SK-N-SH (cell line): ENCODE measurements at regions not wholly inside any gene's neighbourhood (a gene's known extent, or its start where the extent isn't known, plus 50 kb on each side); places are given as distances from the start of the nearest gene placed in this dataset.

Experiments
- CTCF ChIA-PET: fragments of 300-600, 350-600 bp; formaldehyde crosslinking; extraction: SDS; loops from one replicate; lab custom pipeline; 2021; lab: Yijun Ruan, JAX
- POLR2A ChIA-PET: fragments of 350-600 bp; sonication (Branson Sonifier 250); formaldehyde crosslinking; extraction: SDS; loops from one replicate; lab custom pipeline; 2020; ENCODE audit warnings: antibody characterized with exemption, inconsistent platforms; lab: Yijun Ruan, JAX
- DNase-seq: peaks from one replicate; pipeline ENCODE4 v3.0.0; 2012
- H2AFZ ChIP-seq: fragments of 200-600 bp; sonication (generic); 2 replicates; pipeline ENCODE4 v1.8.1; 2016; ENCODE audit warnings: antibody characterized with exemption, mild to moderate bottlenecking, low read depth
- H3F3A ChIP-seq: fragments of 200-600 bp; sonication (generic); replicated peaks from 2 replicates; pipeline ENCODE3; 2016; ENCODE audit warnings: antibody characterized with exemption, mild to moderate bottlenecking; ENCODE audit not compliant: insufficient read depth
- H3K27ac ChIP-seq, 2 experiments: fragments of 200-500 bp in 1 of 2; fragments of 200-600 bp in 1 of 2; sonication (Bioruptor generic) in 1 of 2; sonication (generic), shearing (Covaris generic) in 1 of 2; 2 replicates each; pipeline versions ENCODE4 v1.5.1 to v1.6.1; 2014 to 2016; ENCODE audit warnings: low read depth in 2 of 2, inconsistent platforms in 1 of 2, low read length in 1 of 2, mild to moderate bottlenecking in 1 of 2, mixed read lengths in 1 of 2
- H3K27me3 ChIP-seq: fragments of 200-600 bp; sonication (generic), shearing (Covaris generic); 2 replicates; pipeline ENCODE4 v1.6.1; 2016; ENCODE audit warnings: mixed run types; ENCODE audit not compliant: insufficient read depth
- H3K36me3 ChIP-seq, 2 experiments: fragments of 200-500 bp in 1 of 2; fragments of 200-600 bp in 1 of 2; sonication (Bioruptor generic) in 1 of 2; sonication (generic) in 1 of 2; replicated peaks in 1 of 2; 2 replicates each; pipeline versions ENCODE3 to v1.5.1; 2014 to 2016; ENCODE audit warnings: low read length in 1 of 2, mild to moderate bottlenecking in 1 of 2; ENCODE audit not compliant: insufficient read depth in 2 of 2, control insufficient read depth in 1 of 2
- H3K4me1 ChIP-seq, 2 experiments: fragments of 200-500 bp in 1 of 2; fragments of 200-600 bp in 1 of 2; sonication (Bioruptor generic) in 1 of 2; sonication (generic), shearing (Covaris generic) in 1 of 2; 2 replicates each; pipeline versions ENCODE4 v1.5.1 to v1.6.1; 2014 to 2016; ENCODE audit warnings: low read depth in 1 of 2, low read length in 1 of 2, mixed run types in 1 of 2; ENCODE audit not compliant: insufficient read depth in 2 of 2, control insufficient read depth in 1 of 2
- H3K4me2 ChIP-seq: fragments of 200-600 bp; sonication (generic), shearing (Covaris generic); 2 replicates; pipeline ENCODE4 v1.6.1; 2017; ENCODE audit warnings: mixed run types
- H3K4me3 ChIP-seq, 2 experiments: fragments of 200-500 bp in 1 of 2; fragments of 200-600 bp in 1 of 2; sonication (Bioruptor generic) in 1 of 2; sonication (generic), shearing (Covaris generic) in 1 of 2; 2 replicates each; pipeline versions ENCODE4 v1.5.1 to v1.8.1; 2014 to 2016; ENCODE audit warnings: low read depth in 2 of 2, inconsistent platforms in 1 of 2, low read length in 1 of 2, mild to moderate bottlenecking in 1 of 2, mixed read lengths in 1 of 2, moderate library complexity in 1 of 2
- H3K79me2 ChIP-seq: fragments of 200-600 bp; sonication (generic); 2 replicates; pipeline ENCODE4 v1.8.1; 2017; ENCODE audit warnings: mild to moderate bottlenecking; ENCODE audit not compliant: insufficient read depth
- H3K9ac ChIP-seq: fragments of 200-600 bp; sonication (generic); 2 replicates; pipeline ENCODE4 v1.6.1; 2017; ENCODE audit warnings: mixed run types
- H3K9me2 ChIP-seq: fragments of 200-600 bp; sonication (generic); 2 replicates; pipeline ENCODE4 v1.6.1; 2017; ENCODE audit warnings: mixed run types
- H3K9me3 ChIP-seq: fragments of 200-600 bp; sonication (generic); 2 replicates; pipeline ENCODE4 v1.6.1; 2017; ENCODE audit warnings: mixed run types, mild to moderate bottlenecking, moderate library complexity
- H4K20me1 ChIP-seq: fragments of 200-600 bp; sonication (generic); 2 replicates; pipeline ENCODE4 v1.6.1; 2017; ENCODE audit warnings: mild to moderate bottlenecking, mixed run types; ENCODE audit not compliant: insufficient read depth
- CHD2 ChIP-seq: fragments of 150-350 bp; IDR thresholded peaks from 2 replicates; pipeline ENCODE4 v1.6.1; 2018; ENCODE audit warnings: low read length; ENCODE audit not compliant: partially characterized antibody
- CTCF ChIP-seq: fragments of 200-600 bp; sonication (generic); IDR thresholded peaks from 2 replicates; pipeline ENCODE4 v1.6.1; 2017; ENCODE audit warnings: antibody characterized with exemption, mild to moderate bottlenecking, moderate library complexity
- EP300 ChIP-seq, 2 experiments: IDR thresholded peaks; 2 replicates each; pipeline versions ENCODE4 v1.4.0 to v1.6.1; 2012; ENCODE audit warnings: borderline replicate concordance in 1 of 2, low read depth in 1 of 2, low read length in 1 of 2
- FOSL2 ChIP-seq: IDR thresholded peaks from 2 replicates; pipeline ENCODE4 v1.4.0; 2012; ENCODE audit warnings: low read depth, mild to moderate bottlenecking, moderate library complexity, borderline replicate concordance
- FOXJ3 ChIP-seq: sonication (generic); formaldehyde crosslinking; IDR thresholded peaks from 2 replicates; pipeline ENCODE4 v1.5.1; 2020; ENCODE audit warnings: mild to moderate bottlenecking, missing genetic modification reagents
- FOXM1 ChIP-seq: IDR thresholded peaks from 2 replicates; pipeline ENCODE4 v1.4.0; 2012; ENCODE audit warnings: low read depth, mild to moderate bottlenecking
- GATA2 ChIP-seq: sonication (generic); formaldehyde crosslinking; IDR thresholded peaks from 2 replicates; pipeline ENCODE4 v1.5.0; 2020; ENCODE audit warnings: mild to moderate bottlenecking, missing genetic modification reagents
- MXI1 ChIP-seq: IDR thresholded peaks from 2 replicates; pipeline ENCODE4 v1.6.1; 2012; ENCODE audit warnings: mild to moderate bottlenecking, low read depth, low read length, improper control_type of control experiment
- NRF1 ChIP-seq: IDR thresholded peaks from 2 replicates; pipeline ENCODE4 v1.6.1; 2012; ENCODE audit warnings: low read depth, mild to moderate bottlenecking, low read length
- SIN3A ChIP-seq: IDR thresholded peaks from 2 replicates; pipeline ENCODE4 v1.6.1; 2012; ENCODE audit warnings: low read depth, mild to moderate bottlenecking, low read length, moderate library complexity, borderline replicate concordance
- TCF12 ChIP-seq: IDR thresholded peaks from 2 replicates; pipeline ENCODE4 v1.4.0; 2012
- YY1 ChIP-seq: IDR thresholded peaks from 2 replicates; pipeline ENCODE4 v1.4.0; 2012; ENCODE audit warnings: low read depth, mild to moderate bottlenecking

GRCh38 chr2:138276339-138276738 is 225.2 kb upstream of the SPOPL start (continued):
- TF ChIP-seq MXI1 = no peak
- no peak for TF ChIP-seq YY1
- no peak for TF ChIP-seq NRF1
- no peak for TF ChIP-seq CHD2

GRCh38 chr2:138277062-138277461 is 224.5 kb upstream of the SPOPL start:
- H3K9me2 ChIP-seq = no peaks in the 10 kb centered on the region
- no peak overlapping the region for H3K9ac ChIP-seq
- H4K20me1 ChIP-seq = no peaks in the 10 kb centered on the region
- no peak overlapping the region for H3K4me3 ChIP-seq
- H3K79me2 ChIP-seq = no peaks in the 10 kb centered on the region
- peaks cover 15% of the 10 kb centered on the region for H3F3A ChIP-seq
- TF ChIP-seq SIN3A = no peak
- TF ChIP-seq GATA2 (CRISPR knock-in tag) = no peak
- no peak for TF ChIP-seq FOXM1
- TF ChIP-seq, all 33 proteins: peak for 0
- Histone ChIP-seq H3K4me1 (peaks cover 5 to 24% of the 10 kb centered on the region in 2 experiments), H2AFZ (peak overlapping the region; percentile 24; the same call in 1 of the 2 replicates), H3K9me3 (no peaks in the 10 kb centered on the region), H3K27ac (peak overlapping the region in 1 of 2 experiments; percentile 72; a peak in 2 of 4 replicates), H3K4me2 (no peak overlapping the region), H3K27me3 (no peaks in the 10 kb centered on the region), H3K36me3 (no peaks in the 10 kb centered on the region)
- DNase-seq = no peak
- POLR2A ChIA-PET = no interaction called here
- CTCF ChIA-PET = interaction anchor here (0.8 to 0.9 kb wide), 2 partner anchors 103 to 337 kb away, joined by 3 read pairs; no protein-coding TSS in a partner anchor

- H3K27me3 ChIP-seq = no peaks in the 10 kb centered on the region
- peaks cover 5% of the 10 kb centered on the region for H3F3A ChIP-seq
- DNase-seq = no peak
- H3K4me3 ChIP-seq = no peak overlapping the region
- H3K9me2 ChIP-seq = no peaks in the 10 kb centered on the region
- no peak overlapping the region for H3K4me2 ChIP-seq
- TF ChIP-seq CTCF (no peak), FOXJ3 (CRISPR knock-in tag) (no peak), FOSL2 (no peak), TCF12 (no peak), GATA2 (CRISPR knock-in tag) (no peak), YY1 (no peak), EP300 (IDR thresholded peaks at IDR 0.05; ENCODE audit: borderline replicate concordance in 1 of 2, low read depth in 1 of 2, low read length in 1 of 2) (no peak)
- POLR2A ChIA-PET = no interaction called here
- peaks cover 5 to 16% of the 10 kb centered on the region in 2 experiments for H3K4me1 ChIP-seq
- H2AFZ ChIP-seq = no peak overlapping the region
- H3K9ac ChIP-seq = no peak overlapping the region
- H3K79me2 ChIP-seq = no peaks in the 10 kb centered on the region
- H3K27ac ChIP-seq = no peak overlapping the region
- H3K36me3 ChIP-seq = no peaks in the 10 kb centered on the region
- no peaks in the 10 kb centered on the region for H3K9me3 ChIP-seq
- no peaks in the 10 kb centered on the region for H4K20me1 ChIP-seq
- CTCF ChIA-PET = no interaction called here
Observed at GRCh38 chr2:138279871-138280270, 221.7 kb upstream of the SPOPL start.
